ENCODE measurements at regions not wholly inside any gene's neighbourhood (a gene's known extent, or its start where the extent isn't known, plus 50 kb on each side); places are given as distances from the start of the nearest gene placed in this dataset.

- Histone ChIP-seq H3K9me3 (peaks cover 11% of the 10 kb centered on the region), H3K4me1 (peaks cover 20% of the 10 kb centered on the region), H3K4me3 (ENCODE audit: low read depth, low read length) (no peak overlapping the region), H3K27me3 (replicated peaks; ENCODE audit: control insufficient read depth, insufficient read depth, low read length) (no peaks in the 10 kb centered on the region), H3K36me3 (ENCODE audit: control insufficient read depth, insufficient read depth, low read length) (no peaks in the 10 kb centered on the region)
- CTCF ChIA-PET: interaction anchor here (0.7 kb wide), 1 partner anchor 14 kb away, joined by 6 read pairs; no protein-coding TSS in a partner anchor
- H3K9me3 Mint-ChIP-seq (ENCODE audit: unreplicated experiment): no peaks in the 10 kb centered on the region
- H3K36me3 Mint-ChIP-seq (ENCODE audit: insufficient read depth, unreplicated experiment): no peaks in the 10 kb centered on the region
- BruUV-seq (replicated peaks): no TSS peak
- DNase-seq: no peak
- H3K27ac Mint-ChIP-seq (ENCODE audit: unreplicated experiment): no peak overlapping the region
- H3K4me3 Mint-ChIP-seq (ENCODE audit: unreplicated experiment): no peak overlapping the region
- no peaks in the 10 kb centered on the region for H3K27me3 Mint-ChIP-seq (ENCODE audit: insufficient read depth, unreplicated experiment)
- peaks cover 14% of the 10 kb centered on the region for H3K4me1 Mint-ChIP-seq (ENCODE audit: low read depth, unreplicated experiment)
- POLR2A ChIA-PET: no interaction called here
- intact Hi-C loops (cut with micrococcal nuclease; ENCODE audit: unreplicated experiment): no loop called here
- no peak for TF ChIP-seq CTCF (IDR thresholded peaks at IDR 0.05; ENCODE audit: insufficient read depth in 1 of 2, low read depth in 1 of 2, low read length in 1 of 2, severe bottlenecking in 1 of 2, unreplicated experiment in 1 of 2)
These were observed 206.2 kb upstream of the PRNP start for GRCh38 chr20:4480104-4480503.

- DNase-seq: no peak
These were observed 209.3 kb upstream of the PRNP start for GRCh38 chr20:4476903-4477500.

GRCh38 chr20:4472906-4473305, 213.3 kb upstream of the PRNP start:
- H3K27ac Mint-ChIP-seq (ENCODE audit: unreplicated experiment): no peak overlapping the region
- Histone ChIP-seq H3K4me3 (ENCODE audit: low read depth, low read length) (no peak overlapping the region), H3K9me3 (peaks cover 10% of the 10 kb centered on the region), H3K36me3 (ENCODE audit: control insufficient read depth, insufficient read depth, low read length) (no peaks in the 10 kb centered on the region), H3K4me1 (peaks cover 32% of the 10 kb centered on the region), H3K27me3 (replicated peaks; ENCODE audit: control insufficient read depth, insufficient read depth, low read length) (no peaks in the 10 kb centered on the region)
- H3K4me3 Mint-ChIP-seq (ENCODE audit: unreplicated experiment): no peak overlapping the region
- H3K27me3 Mint-ChIP-seq (ENCODE audit: insufficient read depth, unreplicated experiment): no peaks in the 10 kb centered on the region
- POLR2A ChIA-PET: no interaction called here
- peaks cover 27% of the 10 kb centered on the region for H3K9me3 Mint-ChIP-seq (ENCODE audit: unreplicated experiment)
- H3K4me1 Mint-ChIP-seq (ENCODE audit: low read depth, unreplicated experiment): peaks cover 21% of the 10 kb centered on the region
- BruUV-seq (replicated peaks): no TSS peak
- DNase-seq: no peak
- CTCF ChIA-PET: no interaction called here
- peaks cover 6% of the 10 kb centered on the region for H3K36me3 Mint-ChIP-seq (ENCODE audit: insufficient read depth, unreplicated experiment)
- no peak for TF ChIP-seq CTCF (IDR thresholded peaks at IDR 0.05; ENCODE audit: insufficient read depth in 1 of 2, low read depth in 1 of 2, low read length in 1 of 2, severe bottlenecking in 1 of 2, unreplicated experiment in 1 of 2)
- intact Hi-C loops (cut with micrococcal nuclease; ENCODE audit: unreplicated experiment): no loop called here

More at GRCh38 chr20:4476903-4477500, 209.3 kb upstream of the PRNP start:
- Mint-ChIP-seq H3K27me3 (ENCODE audit: insufficient read depth, unreplicated experiment) (no peaks in the 10 kb centered on the region), H3K27ac (ENCODE audit: unreplicated experiment) (no peak overlapping the region), H3K36me3 (ENCODE audit: insufficient read depth, unreplicated experiment) (no peaks in the 10 kb centered on the region), H3K4me1 (ENCODE audit: low read depth, unreplicated experiment) (peaks cover 21% of the 10 kb centered on the region), H3K9me3 (ENCODE audit: unreplicated experiment) (peaks cover 27% of the 10 kb centered on the region), H3K4me3 (ENCODE audit: unreplicated experiment) (no peak overlapping the region)
- no peaks in the 10 kb centered on the region for H3K27me3 ChIP-seq (replicated peaks; ENCODE audit: control insufficient read depth, insufficient read depth, low read length)
- POLR2A ChIA-PET: no interaction called here
- TF ChIP-seq CTCF (IDR thresholded peaks at IDR 0.05; ENCODE audit: insufficient read depth in 1 of 2, low read depth in 1 of 2, low read length in 1 of 2, severe bottlenecking in 1 of 2, unreplicated experiment in 1 of 2): no peak
- no peaks in the 10 kb centered on the region for H3K36me3 ChIP-seq (ENCODE audit: control insufficient read depth, insufficient read depth, low read length)
- no peak overlapping the region for H3K4me3 ChIP-seq (ENCODE audit: low read depth, low read length)
- CTCF ChIA-PET: no interaction called here
- peaks cover 11% of the 10 kb centered on the region for H3K9me3 ChIP-seq
- intact Hi-C loops (cut with micrococcal nuclease; ENCODE audit: unreplicated experiment): no loop called here
- BruUV-seq (replicated peaks): no TSS peak
- peaks cover 32% of the 10 kb centered on the region for H3K4me1 ChIP-seq

All from Caco-2 (cell line).